Stomach (tissue), 8 donors: ENCODE measurements at regions not wholly inside any gene's neighbourhood (a gene's known extent, or its start where the extent isn't known, plus 50 kb on each side); places are given as distances from the start of the nearest gene placed in this dataset.

Source experiments
- DNase-seq, 2 donors: peaks; one replicate each; pipeline versions ENCODE4 v3.0.0 to v3.0.0-alpha.2; 2013 to 2019
- H3K27ac ChIP-seq, 5 donors: fragments of 200-600 bp in 4 of 5; sonication (generic) in 4 of 5; one replicate each; pipeline ENCODE4 v1.5.1; 2013 to 2019; ENCODE audit warnings: mild to moderate bottlenecking in 1 of 5, moderate library complexity in 1 of 5
- H3K27me3 ChIP-seq, 3 donors: fragments of 200-600 bp; sonication (generic); one replicate each; pipeline ENCODE4 v1.5.1; 2017 to 2019; ENCODE audit warnings: mixed run types in 1 of 3
- H3K36me3 ChIP-seq, 4 donors: fragments of 200-600 bp; sonication (generic); 1 replicate in 3 of 4; 2 replicates in 1 of 4; pipeline ENCODE4 v1.5.1; 2016 to 2019
- H3K4me1 ChIP-seq, 4 donors: fragments of 200-600 bp; sonication (generic); one replicate each; pipeline ENCODE4 v1.5.1; 2016 to 2019
- H3K4me3 ChIP-seq, 4 donors: fragments of 200-600 bp; sonication (generic) in 3 of 4; one replicate each; pipeline ENCODE4 v1.5.1; 2016 to 2019; ENCODE audit warnings: mild to moderate bottlenecking in 1 of 4
- H3K9me3 ChIP-seq, 4 donors: fragments of 200-600 bp; sonication (generic); one replicate each; pipeline ENCODE4 v1.5.1; 2016 to 2019
- EP300 ChIP-seq: sonication (generic); formaldehyde crosslinking; IDR thresholded peaks from one replicate; pipeline ENCODE4 v1.6.1; 2017; ENCODE audit warnings: antibody characterized with exemption
- POLR2A ChIP-seq, 4 donors: fragments of 450-650 bp; IDR thresholded peaks; one replicate each; pipeline ENCODE4 v1.6.1; 2016; ENCODE audit warnings: antibody characterized with exemption in 4 of 4, control low read depth in 2 of 4, mild to moderate bottlenecking in 1 of 4, moderate library complexity in 1 of 4
- POLR2AphosphoS5 ChIP-seq, 3 donors: sonication (generic); formaldehyde crosslinking; IDR thresholded peaks; one replicate each; pipeline ENCODE4 v1.6.1; 2016; ENCODE audit warnings: antibody characterized with exemption in 3 of 3
- WGBS, 5 donors: extraction: QIAGEN DNeasy Blood & Tissue Kit in 3 of 5; methylation state at CpG; one replicate each; pipeline versions ENCODE4 v1.1.5 to v1.1.7; 2013 to 2018; 5-methylcytosine and 5-hydroxymethylcytosine counted together
- intact Hi-C: fragments of 100-400 bp; cut with DNase I; formaldehyde crosslinking; loops from one replicate; pipeline ENCODE4 v1.15.1; 2023; ENCODE audit warnings: low total_unique reads
- TF ChIP-seq, protein P1 (sequence below), 7 experiments: fragments of 450-650 bp in 4 of 7; fragments of 200-600 bp in 3 of 7; sonication (generic) in 3 of 7; IDR thresholded peaks; one replicate each; pipeline ENCODE4 v1.5.1; 2016 to 2019; ENCODE audit warnings: antibody characterized with exemption in 7 of 7, control low read depth in 2 of 7, mild to moderate bottlenecking in 1 of 7
- donor health status: healthy with polysubstance abuse.
- donor health status: Bipolar disorder and iron deficiency.
- donor health status: healthy.

GRCh38 chr3:25107918-25108617 is 320.0 kb upstream of the RARB start:
- TF ChIP-seq, protein P1, sequence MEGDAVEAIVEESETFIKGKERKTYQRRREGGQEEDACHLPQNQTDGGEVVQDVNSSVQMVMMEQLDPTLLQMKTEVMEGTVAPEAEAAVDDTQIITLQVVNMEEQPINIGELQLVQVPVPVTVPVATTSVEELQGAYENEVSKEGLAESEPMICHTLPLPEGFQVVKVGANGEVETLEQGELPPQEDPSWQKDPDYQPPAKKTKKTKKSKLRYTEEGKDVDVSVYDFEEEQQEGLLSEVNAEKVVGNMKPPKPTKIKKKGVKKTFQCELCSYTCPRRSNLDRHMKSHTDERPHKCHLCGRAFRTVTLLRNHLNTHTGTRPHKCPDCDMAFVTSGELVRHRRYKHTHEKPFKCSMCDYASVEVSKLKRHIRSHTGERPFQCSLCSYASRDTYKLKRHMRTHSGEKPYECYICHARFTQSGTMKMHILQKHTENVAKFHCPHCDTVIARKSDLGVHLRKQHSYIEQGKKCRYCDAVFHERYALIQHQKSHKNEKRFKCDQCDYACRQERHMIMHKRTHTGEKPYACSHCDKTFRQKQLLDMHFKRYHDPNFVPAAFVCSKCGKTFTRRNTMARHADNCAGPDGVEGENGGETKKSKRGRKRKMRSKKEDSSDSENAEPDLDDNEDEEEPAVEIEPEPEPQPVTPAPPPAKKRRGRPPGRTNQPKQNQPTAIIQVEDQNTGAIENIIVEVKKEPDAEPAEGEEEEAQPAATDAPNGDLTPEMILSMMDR (IDR thresholded peaks at IDR 0.05), result no peak
- no peak for DNase-seq
- no peaks in the 10 kb centered on the region for H3K9me3 ChIP-seq
- H3K4me3 ChIP-seq, result no peak overlapping the region
- 85 to 91% (median 90%) methylated on average over 9 of the region's 9 CpGs for WGBS, 5 donors
- no peak overlapping the region for H3K27ac ChIP-seq
- H3K27me3 ChIP-seq, result no peaks in the 10 kb centered on the region
- no peaks in the 10 kb centered on the region for H3K36me3 ChIP-seq
- intact Hi-C loops, result no loop called here
- no peaks in the 10 kb centered on the region for H3K4me1 ChIP-seq

GRCh38 chr3:25110642-25111041 is 317.4 kb upstream of the RARB start:
- TF ChIP-seq POLR2AphosphoS5 (IDR thresholded peaks at IDR 0.05) (no peak), EP300 (no peak), POLR2A (IDR thresholded peaks at IDR 0.05) (no peak)
- TF ChIP-seq, protein P1 (IDR thresholded peaks at IDR 0.05), result no peak
- intact Hi-C loops, result no loop called here
- Histone ChIP-seq H3K9me3 (no peaks in the 10 kb centered on the region), H3K36me3 (no peaks in the 10 kb centered on the region), H3K27me3 (no peaks in the 10 kb centered on the region), H3K27ac (no peak overlapping the region), H3K4me1 (no peaks in the 10 kb centered on the region), H3K4me3 (no peak overlapping the region)
- 89 to 94% (median 93%) methylated on average over 2 of the region's 2 CpGs for whole genome bisulfite sequencing, 5 donors
- DNase-seq, result no peak

GRCh38 chr3:25113891-25114290 is 314.2 kb upstream of the RARB start:
- no peaks in the 10 kb centered on the region for H3K9me3 ChIP-seq
- H3K36me3 ChIP-seq, result no peaks in the 10 kb centered on the region
- 71 to 91% (median 85%) methylated on average over 1 of the region's 1 CpG for WGBS, 5 donors
- DNase-seq, result no peak
- intact Hi-C loops, result no loop called here
- no peak overlapping the region for H3K27ac ChIP-seq
- H3K4me1 ChIP-seq, result peaks cover 0 to 10% (median 0%) of the 10 kb centered on the region in 4 donors
- no peak overlapping the region for H3K4me3 ChIP-seq
- TF ChIP-seq POLR2A (IDR thresholded peaks at IDR 0.05) (no peak), EP300 (no peak), POLR2AphosphoS5 (IDR thresholded peaks at IDR 0.05) (no peak)
- TF ChIP-seq, protein P1 (IDR thresholded peaks at IDR 0.05), result no peak
- no peaks in the 10 kb centered on the region for H3K27me3 ChIP-seq

GRCh38 chr3:25114532-25114931 is 313.5 kb upstream of the RARB start:
- H3K4me1 ChIP-seq, result peaks cover 0 to 10% (median 0%) of the 10 kb centered on the region in 4 donors
- 73 to 95% (median 83%) methylated on average over 2 of the region's 2 CpGs for WGBS, 5 donors
- intact Hi-C loops, result no loop called here

More at GRCh38 chr3:25114532-25114931, 313.5 kb upstream of the RARB start:
- TF ChIP-seq POLR2A (IDR thresholded peaks at IDR 0.05) (no peak), POLR2AphosphoS5 (IDR thresholded peaks at IDR 0.05) (no peak), EP300 (no peak)
- TF ChIP-seq, protein P1 (IDR thresholded peaks at IDR 0.05), result no peak
- Histone ChIP-seq H3K27me3 (no peaks in the 10 kb centered on the region), H3K27ac (no peak overlapping the region), H3K4me3 (no peak overlapping the region), H3K36me3 (no peaks in the 10 kb centered on the region), H3K9me3 (no peaks in the 10 kb centered on the region)
- no peak for DNase-seq
